Activated CD4-positive, alpha-beta T cell treated with anti-CD3 and anti-CD28 coated beads, Interleukin-2, amount 50 U/mL, for 24 hours (primary cell): ENCODE measurements at regions not wholly inside any gene's neighbourhood (a gene's known extent, or its start where the extent isn't known, plus 50 kb on each side); places are given as distances from the start of the nearest gene placed in this dataset.

Experiments used
- DNase-seq, 2 donors: peaks; one replicate each; pipeline ENCODE4 v3.0.0-alpha.2; 2020; ENCODE audit warnings: low read depth in 1 of 2, low spot score in 1 of 2

DNA sequence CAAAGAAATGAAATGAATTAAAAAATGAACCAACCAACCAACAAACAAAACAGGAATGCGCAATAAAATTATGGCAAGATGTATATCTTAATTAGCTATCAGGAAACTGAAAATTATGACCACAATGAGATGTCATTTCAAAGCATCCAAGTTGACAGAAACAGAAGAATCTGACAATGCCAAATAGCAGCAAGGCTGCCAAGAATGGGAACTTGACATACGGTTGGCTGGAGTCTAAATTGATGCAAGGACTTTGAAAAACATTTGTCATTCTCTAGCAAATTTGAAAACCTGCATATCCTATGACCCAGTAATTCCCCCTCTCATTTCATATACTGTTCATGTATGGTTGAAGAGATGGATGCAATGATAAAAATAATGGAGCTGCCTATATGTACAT lies 1262.6 kb downstream of the TBC1D22A start:
- DNase-seq: no peak

DNA sequence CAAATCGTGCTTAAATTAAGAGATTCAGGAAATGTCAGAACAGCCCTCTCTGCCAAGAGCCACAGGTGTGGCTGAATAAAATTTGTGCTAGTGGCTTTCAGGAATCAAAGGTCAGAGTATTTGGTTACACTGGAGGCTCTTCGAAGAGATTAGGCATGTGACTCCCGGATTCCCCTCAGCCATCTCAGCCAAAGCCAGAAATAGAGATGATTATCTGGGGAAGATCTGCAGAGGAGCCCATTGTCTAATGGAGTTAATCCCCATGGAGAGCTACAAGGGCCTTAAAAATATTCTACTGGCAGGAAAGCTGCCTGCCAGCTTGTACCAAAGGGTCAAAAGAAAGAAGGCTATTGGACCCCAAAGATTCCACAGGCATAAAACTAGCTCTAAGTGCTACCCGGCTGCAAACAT lies 1259.5 kb downstream of the TBC1D22A start:
- no peak for DNase-seq

DNA sequence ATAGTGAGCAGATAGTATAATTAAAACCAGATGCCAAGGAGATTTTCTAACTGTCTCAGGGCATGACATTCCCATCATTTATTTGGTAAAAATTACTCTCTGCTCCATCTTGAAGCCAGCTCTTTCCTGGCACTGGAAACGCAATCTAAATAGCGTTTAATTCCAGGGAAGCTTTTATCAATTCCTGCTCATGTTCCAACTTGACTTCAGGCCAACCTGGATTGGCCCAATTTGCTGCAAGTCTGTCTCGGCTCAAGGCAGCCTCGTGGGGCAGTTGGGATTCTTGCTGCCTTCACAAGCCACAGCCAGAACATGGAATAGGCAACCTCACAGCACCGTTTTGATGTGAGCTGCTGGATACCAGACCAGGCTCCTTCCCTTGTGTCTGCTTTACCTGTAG lies 1255.9 kb downstream of the TBC1D22A start:
- DNase-seq: no peak

DNA sequence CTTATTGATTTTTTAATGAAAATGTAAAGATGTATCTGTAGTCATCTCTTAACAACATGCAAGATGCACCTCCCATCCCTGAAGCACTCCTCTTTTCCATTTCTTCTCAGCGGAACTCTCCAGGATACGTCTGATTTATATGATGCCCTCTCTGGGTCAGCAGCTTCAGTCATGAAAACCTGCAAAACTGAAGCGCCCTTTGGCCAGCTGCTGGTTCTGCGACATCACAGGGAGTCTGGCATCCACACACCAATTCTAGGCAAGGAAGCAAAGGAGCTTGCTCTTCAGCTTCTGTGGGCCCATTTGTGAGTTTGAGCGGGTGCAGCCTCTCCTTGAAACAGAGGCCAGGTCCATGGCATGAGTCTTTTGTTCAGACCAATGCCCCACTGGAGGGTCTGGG lies 1253.3 kb downstream of the TBC1D22A start:
- DNase-seq: no peak

DNA sequence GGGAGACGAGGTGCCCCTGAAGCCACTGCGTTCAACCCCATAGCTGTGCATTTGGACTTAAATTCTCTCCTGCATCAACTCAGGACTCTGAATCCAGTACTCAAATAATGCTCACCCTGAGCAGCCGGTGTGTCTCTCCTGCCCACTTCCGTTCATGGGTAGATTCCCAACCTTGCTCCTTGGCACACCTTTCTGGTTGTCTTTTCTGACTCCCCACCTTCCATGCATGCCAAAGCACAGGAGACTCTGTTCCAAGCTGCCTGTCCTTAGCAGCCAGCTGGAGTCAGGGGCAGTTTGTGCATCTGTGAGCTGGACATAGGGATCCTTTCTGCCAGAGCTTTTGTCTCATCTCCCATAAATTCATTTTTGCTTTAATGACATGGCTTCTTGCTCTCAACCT lies 1242.5 kb downstream of the TBC1D22A start:
- no peak for DNase-seq

DNA sequence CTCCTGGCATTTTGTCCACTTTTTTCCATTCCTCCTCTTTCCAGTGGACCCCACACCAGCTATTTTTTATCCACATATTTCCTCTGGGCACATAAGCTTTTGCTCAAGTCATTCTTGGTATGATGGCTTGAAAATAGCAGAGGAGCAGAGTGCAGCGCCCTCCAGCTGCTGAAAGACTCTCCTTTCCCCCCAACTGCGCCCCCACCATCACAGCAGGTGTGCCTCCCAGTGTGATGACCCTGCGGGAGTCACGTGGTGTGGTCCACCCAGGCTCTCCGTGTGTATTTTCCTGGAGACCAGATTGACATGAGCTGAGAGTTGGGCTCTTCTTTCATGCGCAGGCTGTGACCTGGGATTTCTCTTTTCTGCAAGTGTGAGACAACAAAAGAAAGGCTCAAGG lies 1241.6 kb downstream of the TBC1D22A start:
- no peak for DNase-seq

DNA sequence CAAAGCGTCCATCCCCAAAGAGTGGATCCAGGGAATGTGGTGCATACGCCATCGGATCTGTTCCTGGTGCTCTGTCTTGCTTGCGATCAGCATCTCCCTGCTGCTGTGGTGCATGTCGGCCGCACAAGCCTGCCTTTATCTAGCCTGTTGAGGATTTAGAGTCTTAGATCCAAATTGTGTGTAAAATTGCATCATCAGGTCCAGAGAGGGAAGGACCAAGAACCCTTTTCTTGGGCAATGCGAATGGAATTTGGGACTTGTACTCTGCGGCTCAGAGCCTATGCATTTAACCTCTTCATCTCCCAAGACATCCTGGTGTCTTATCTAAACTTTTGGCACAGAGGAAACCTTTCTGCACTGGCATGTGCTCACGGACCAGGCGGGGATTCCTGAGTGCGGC lies 1238.7 kb downstream of the TBC1D22A start:
- no peak for DNase-seq

DNA sequence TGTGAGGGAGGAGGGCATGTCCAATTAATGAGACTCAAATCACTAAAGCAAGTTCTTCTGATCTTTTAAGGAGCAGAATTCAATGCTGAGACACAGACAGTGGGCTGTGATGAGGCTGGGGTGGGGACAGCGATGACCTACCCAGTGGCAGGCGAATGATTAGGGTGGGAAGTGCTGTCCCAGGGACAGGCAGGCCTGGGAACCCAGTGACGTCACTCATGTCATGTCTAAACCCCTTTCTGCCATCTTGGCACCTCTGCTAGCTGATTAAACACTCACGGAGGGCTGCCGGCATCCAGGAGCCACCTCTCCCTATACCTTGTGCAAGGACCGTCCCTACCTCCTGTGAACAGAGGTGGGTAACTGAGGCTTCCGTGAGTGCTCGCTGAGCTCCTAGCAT lies 1235.2 kb downstream of the TBC1D22A start:
- no peak for DNase-seq

DNA sequence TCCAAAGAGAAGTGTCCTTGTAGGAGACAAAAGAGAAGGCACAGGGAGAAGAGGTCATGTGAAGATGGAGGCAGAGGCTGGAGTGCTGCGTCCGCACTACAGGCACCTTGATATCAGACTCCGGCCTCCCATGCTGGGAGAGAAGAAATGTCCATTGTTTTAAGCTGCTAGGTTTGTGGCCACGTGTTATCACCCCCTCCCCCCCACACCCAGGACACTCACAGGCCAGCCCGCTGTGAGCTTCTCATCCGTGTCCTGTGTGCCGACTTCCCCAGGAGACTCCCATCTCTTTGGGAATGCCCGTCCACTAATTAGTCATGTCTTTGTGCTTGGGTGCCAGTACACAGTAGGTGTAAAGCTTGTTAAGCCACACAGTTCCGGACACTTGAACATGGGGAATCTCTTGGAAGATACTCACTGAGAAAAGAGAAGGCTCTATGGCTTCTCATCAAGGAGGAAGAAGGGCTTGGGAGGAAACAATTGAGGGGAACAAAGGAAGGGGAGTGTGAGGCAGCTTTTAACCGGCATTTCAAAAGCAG lies 1234.7 kb downstream of the TBC1D22A start:
- DNase-seq: no peak

DNA sequence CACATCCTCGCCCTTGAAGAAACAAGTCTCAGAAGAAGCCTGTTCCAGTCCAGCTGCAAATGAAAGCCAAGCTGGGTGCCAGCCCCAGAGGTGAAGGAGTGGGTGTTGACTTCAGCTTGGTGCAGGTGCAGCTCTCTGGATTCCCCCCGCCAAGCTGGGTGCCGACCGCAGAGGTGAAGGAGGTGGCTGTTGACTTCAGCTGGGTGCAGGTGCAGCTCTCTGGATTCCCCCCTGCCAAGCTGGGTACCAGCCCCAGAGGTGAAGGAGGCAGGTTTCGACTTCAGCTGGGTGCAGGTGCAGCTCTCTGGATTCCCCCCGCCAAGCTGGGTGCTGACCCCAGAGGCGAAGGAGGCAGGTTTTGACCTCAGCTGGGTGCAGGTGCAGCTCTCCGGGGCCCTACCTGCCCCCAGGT lies 1234.0 kb downstream of the TBC1D22A start:
- no peak for DNase-seq

DNA sequence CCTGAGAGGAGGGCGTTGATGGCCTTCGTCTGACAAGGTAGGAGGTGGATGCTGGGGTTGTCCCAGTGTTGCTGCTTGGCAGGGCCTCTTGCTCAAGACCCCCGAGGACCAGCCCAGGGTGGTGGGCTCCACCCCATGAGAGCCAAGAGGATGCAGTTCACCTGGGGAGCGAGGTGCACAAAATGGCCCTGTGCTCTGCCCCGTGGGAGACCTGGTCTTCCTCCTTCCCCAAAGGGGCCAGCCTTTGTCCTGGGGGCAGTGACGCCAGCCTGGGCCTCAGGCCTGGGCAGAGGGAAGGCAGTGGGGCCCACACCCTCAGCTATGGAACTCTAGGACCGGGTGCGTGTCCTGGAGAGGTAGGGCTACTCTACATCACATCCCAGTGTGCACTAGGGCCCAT lies 1233.3 kb downstream of the TBC1D22A start:
- DNase-seq: no peak

DNA sequence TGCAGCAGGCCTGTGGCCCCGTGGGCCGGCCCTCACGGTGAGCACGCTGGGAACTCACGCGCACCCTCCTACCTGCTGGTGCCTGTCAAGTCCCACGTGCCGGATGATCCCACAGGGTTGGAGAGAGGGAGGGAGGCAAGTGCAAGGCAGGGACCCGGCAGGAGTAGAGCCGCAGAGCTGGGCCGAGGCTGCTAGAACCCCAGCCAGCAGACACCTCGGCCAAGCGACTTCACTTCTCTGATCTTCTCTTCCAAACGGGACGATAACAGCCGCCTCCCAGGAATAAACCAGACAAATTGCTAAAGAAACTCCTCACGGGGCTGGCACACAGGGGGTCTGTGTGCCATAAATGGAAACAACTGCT lies 1232.8 kb downstream of the TBC1D22A start:
- no peak for DNase-seq

DNA sequence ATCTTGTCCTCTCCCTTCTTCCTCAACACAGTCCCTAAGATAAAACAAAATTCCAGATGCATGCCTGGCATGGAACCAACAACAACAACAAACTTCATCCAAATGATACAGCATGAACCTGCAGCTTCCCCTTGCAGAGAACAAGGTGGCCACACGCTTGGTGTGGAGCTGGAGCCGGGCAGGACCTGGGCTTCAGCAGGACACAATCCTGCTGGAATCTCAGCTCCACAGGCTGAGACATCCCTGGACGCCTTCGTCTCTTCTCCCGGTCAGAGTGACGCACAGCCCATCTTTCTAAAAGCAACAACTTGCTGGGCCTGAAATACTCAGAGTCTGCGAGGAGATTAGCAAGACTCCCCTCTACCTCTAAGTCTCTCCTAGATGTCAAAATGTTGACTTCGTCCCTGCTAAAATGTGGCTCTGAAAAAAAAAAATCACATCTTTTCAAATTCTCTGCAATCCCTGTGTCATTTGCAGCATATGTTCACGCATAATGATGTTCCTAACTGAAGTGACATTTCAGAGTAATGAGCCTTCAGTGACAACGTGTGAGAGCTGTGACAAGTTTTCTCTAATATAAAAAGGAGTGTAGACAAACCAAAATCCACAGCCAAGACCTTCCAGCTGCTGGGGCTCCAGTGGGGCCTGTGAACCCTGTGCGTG lies 1232.3 kb downstream of the TBC1D22A start:
- DNase-seq: no peak

DNA sequence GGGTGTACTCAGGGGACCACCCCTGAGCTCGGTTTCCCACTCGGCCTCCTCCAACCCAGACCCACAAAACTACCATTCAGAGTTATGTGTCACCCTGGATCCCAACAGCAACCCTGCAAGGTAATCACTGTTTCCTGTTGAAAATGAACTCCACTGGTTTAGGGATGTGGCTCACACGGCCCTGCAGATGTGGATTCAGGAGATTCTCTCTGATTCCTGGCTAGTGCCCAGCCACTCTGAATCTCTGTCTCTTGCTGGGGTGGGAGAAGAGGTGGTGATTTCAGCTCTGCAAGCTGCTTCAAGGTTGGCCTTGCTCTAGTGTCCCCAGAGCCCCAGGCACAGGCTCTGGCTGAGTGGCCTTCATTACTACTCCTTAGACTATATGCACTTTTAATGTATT lies 1231.6 kb downstream of the TBC1D22A start:
- DNase-seq: no peak

DNA sequence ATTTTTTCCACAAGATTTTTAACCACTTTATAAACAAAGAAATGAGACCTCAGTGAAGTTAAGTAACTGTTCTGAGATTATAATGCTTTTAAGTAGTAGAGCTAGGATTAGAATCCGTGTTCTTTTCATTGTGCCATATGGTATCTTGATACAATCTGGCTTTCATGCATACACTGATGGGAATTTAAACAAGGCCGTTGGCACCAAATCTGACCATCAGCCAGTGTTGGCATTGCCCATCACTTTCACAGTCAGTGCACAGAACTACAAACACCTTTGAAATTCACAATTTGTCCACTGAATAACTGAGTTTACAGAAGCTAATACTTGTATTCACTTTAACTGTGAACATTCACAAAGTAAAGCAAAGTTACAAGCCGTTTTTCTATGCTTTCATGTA lies 1228.0 kb downstream of the TBC1D22A start:
- DNase-seq: no peak

DNA sequence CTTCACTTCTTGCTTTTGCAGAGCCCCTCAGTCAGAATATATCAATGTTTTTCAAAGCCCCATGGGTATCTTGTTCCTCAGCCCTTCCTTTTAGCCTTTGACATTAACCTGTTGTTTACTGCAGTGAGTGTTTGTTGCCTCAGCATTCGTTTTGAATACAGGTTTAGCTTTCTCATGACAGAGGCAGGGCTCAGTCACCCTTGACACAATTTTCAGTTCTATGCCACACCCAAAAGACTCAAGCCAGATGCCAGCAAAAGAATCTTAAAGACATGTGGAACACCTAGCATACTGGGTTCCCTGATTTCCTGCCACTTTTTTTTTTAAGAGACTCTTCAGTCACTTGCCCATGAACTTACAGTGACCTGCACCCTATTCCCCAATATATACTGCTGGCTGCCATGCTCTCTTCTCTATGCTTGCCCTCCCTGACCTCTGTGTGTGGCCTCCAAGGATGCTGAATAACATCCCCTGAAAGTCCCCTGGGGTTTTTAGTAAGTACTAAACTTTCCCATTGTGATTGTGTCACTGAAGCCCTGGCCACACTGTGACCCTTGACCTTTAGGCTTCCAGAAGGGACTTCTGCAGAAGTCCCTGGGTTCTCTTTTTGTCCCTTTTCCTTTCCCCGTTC lies 1225.5 kb downstream of the TBC1D22A start:
- DNase-seq: no peak

DNA sequence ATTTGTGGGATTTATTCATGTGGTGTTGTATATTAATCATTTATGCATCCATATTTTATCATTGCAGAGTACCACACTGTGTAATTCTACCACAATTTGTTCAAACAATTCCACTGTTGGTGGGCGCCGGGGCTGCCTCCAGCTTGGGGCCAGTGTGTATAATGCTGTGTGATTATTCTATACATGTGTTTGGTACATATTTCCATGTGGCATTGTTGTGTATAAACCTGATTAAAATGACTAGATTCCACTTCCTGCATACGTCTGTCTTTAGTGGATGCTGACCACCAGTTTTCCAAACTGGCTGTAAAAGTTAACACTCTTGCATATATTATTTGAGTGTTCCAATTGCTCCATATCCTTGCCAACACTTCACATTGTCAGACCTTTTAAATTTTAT lies 1213.8 kb downstream of the TBC1D22A start:
- DNase-seq: no peak

DNA sequence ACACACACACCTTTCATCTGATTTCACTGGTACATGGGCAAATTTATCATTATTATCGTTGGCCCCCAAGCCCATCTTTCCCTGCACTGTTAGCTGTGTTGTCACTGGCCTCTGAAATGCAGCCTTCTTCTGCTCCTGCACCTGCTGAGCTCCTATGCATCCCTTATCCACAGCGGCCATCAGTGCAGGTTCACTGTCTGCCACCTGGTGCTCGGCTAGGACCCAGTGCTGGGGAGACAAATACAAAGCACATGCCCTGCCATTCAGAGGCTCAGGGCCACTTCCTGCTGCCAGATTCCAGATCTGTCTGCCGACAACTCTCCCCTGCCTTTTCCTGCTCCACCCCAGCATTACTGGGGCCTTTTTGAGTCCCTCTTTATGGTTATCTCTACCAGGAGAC lies 1205.4 kb downstream of the TBC1D22A start:
- no peak for DNase-seq

DNA sequence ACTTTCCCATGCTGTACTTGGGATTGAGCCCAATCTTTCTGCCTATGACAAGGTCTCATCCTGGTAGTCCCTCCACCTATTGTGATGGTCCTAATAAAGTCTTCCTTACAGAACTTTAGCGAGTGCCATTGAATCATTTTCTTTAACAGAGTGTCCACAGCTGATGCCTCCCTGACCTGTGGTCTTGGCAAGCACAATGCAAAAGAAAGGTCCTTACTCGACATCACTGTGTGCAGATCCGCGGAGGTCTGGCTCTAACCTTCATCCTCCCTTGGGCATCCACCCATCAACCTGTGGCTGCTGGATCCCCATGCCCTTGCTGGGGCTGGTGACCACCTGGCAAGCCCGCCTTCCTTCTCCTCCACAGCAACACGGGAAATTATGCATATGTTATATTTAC lies 1203.9 kb downstream of the TBC1D22A start:
- DNase-seq: no peak

DNA sequence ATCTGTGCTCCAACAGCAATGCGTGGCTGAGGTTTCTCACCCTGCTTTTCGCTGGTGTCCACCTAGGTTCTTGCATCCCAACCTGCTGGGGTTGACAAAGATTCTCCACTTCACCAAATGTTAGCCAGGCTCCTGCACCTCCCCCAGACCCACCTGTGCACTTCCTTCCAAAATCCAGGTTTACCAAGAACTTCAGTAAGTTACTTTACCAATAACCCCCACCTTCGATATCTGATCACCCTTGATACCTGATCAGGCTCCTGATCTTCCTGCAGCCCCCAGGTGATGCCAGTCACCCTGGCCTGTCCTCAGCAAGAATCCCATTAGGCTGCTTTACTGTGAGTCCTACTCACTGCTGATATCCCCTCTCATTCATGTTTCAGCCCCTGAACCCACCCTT lies 1203.4 kb downstream of the TBC1D22A start:
- DNase-seq: no peak

DNA sequence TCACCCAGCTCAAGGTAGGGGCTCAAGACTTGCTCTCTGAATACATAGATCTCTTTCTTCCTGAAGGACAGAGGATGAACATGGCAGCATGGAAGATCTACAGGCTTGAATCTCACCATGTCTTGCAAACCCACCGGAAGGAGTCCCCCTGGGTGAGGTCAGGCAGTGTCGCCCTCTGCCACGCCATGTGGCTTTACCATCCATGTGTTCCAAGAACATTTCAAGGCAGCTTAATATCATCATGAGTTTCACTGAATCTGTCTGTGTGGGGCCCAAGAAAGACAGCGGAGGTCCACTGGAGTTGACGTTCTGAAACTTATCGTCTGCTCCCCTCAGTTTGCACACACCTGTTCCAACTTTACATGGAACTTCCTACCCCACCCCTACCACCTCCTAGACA lies 1202.6 kb downstream of the TBC1D22A start:
- DNase-seq: no peak

DNA sequence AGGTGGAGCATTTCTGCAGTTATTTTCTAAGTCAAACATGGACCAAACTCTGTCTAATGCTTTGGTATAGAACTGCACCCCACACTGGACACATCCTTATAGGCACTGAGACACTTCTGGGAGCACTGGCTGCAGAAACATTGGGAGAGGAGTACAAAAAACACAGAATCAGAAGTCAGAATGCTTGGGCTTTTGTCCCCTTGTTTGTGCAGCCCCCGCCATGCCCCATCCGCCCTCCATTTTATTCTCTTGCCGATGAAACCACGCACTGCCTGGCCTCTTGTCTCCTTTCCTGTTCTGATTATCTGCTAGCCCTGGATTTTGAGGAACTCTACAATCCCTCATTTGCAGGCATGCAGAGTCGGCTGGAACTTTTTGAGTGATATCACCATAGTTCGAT lies 1201.2 kb downstream of the TBC1D22A start:
- no peak for DNase-seq

DNA sequence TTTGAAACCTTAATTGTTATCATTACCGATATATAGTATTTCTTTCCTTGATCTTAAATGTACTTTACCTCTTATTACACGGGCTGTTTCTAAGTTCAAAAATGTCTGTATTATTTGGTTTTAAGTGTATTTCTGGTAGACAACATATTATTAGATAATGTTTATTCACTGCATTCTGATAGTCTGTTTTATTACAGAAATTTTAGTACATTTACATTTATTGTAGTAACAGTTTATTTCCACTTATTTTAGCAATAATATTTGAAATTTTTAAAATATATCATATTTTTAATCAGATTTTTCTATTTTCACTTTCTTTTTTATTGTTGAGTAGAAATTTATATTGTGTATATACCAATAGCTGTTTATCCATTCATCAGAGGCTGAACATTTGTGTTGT lies 1195.2 kb downstream of the TBC1D22A start:
- DNase-seq: no peak
